ENCODE measurements at regions not wholly inside any gene's neighbourhood (a gene's known extent, or its start where the extent isn't known, plus 50 kb on each side); places are given as distances from the start of the nearest gene placed in this dataset.

GRCh38 chr2:138103156-138103555 is 138.9 kb downstream of the HNMT start:
- Histone ChIP-seq H2AFZ (ENCODE audit: low read length) (no peak overlapping the region), H3K79me1 (ENCODE audit: insufficient read depth, low read depth, low read length, poor library complexity, severe bottlenecking) (no peaks in the 10 kb centered on the region), H3K9me3 (ENCODE audit: control insufficient read depth, low read depth, low read length) (no peaks in the 10 kb centered on the region), H2BK12ac (ENCODE audit: insufficient read length, low read depth, low read length) (no peak overlapping the region), H2BK5ac (ENCODE audit: insufficient read length, low read length) (no peak overlapping the region), H4K5ac (ENCODE audit: insufficient read length, low read depth, low read length) (no peak overlapping the region), H4K8ac (replicated peaks; ENCODE audit: insufficient read length, low read depth, low read length) (no peak overlapping the region), H3K4ac (ENCODE audit: low read depth, low read length) (no peak overlapping the region), H3K27me3 (ENCODE audit: insufficient read depth, low read length) (no peaks in the 10 kb centered on the region), H4K91ac (ENCODE audit: insufficient read length, low read depth, low read length) (no peak overlapping the region), H4K20me1 (ENCODE audit: control insufficient read depth, insufficient read depth, insufficient read length) (no peaks in the 10 kb centered on the region), H2BK20ac (ENCODE audit: low read depth, low read length, poor library complexity, severe bottlenecking) (no peak overlapping the region), H3K18ac (ENCODE audit: insufficient read length, low read depth, low read length) (no peak overlapping the region), H2AK5ac (ENCODE audit: insufficient read length, low read length) (no peak overlapping the region), H2BK120ac (ENCODE audit: low read depth, low read length, poor library complexity, severe bottlenecking) (no peak overlapping the region), H3K23me2 (ENCODE audit: insufficient read length, low read depth, low read length, poor library complexity, severe bottlenecking) (no peaks in the 10 kb centered on the region), H3K27ac (ENCODE audit: insufficient read length, low read depth, low read length) (no peak overlapping the region), H3K14ac (ENCODE audit: insufficient read depth, low read length) (no peak overlapping the region), H3K23ac (ENCODE audit: insufficient read length, low read depth, low read length) (no peak overlapping the region), H3T11ph (ENCODE audit: low read length) (no peak overlapping the region), H3K56ac (ENCODE audit: insufficient read length, low read depth, low read length) (no peak overlapping the region), H3K4me1 (ENCODE audit: insufficient read depth, low read length) (no peaks in the 10 kb centered on the region), H2BK15ac (ENCODE audit: low read depth, low read length) (no peak overlapping the region), H3K9ac (ENCODE audit: extremely low read depth, insufficient read length, low read length) (no peak overlapping the region), H3K4me2 (ENCODE audit: insufficient read depth, insufficient read length, low read length) (no peak overlapping the region), H3K79me2 (ENCODE audit: insufficient read depth, low read length) (no peaks in the 10 kb centered on the region)
- DNase-seq = no peak
- WGBS (ENCODE audit: extremely low coverage, insufficient read length, low lambda C conversion rate) = no CpG with 5 or more reads among the region's 1 CpG
- Mint-ChIP-seq H3K4me1 (peaks cover 3 to 6% of the 10 kb centered on the region in 2 experiments), H3K27ac (no peak overlapping the region), H3K36me3 (ENCODE audit: insufficient read depth in 1 of 3, low read depth in 3 of 3) (peaks cover 0 to 3% (median 0%) of the 10 kb centered on the region in 3 experiments; a peak in 2 of 7 replicates), H3K27me3 (ENCODE audit: low read depth) (no peaks in the 10 kb centered on the region), H3K4me3 (no peak overlapping the region), H3K9me3 (peaks cover 0 to 8% of the 10 kb centered on the region in 2 experiments; a peak in 3 of 5 replicates)
- no peak for TF ChIP-seq CTCF (conservative IDR thresholded peaks at IDR 0.05)

Data from H9 (cell line).